HG03175 (cell line): ENCODE measurements at regions not wholly inside any gene's neighbourhood (a gene's known extent, or its start where the extent isn't known, plus 50 kb on each side); places are given as distances from the start of the nearest gene placed in this dataset.

Experiments
- ATAC-seq: cut with Tn5 transposase; IDR thresholded peaks from one replicate; pipeline ENCODE4 v1.9.1; 2021; ENCODE audit warnings: mild to moderate bottlenecking, moderate library complexity; ENCODE audit not compliant: unreplicated experiment

GRCh38 chr1:23639460-23640095 is 52.0 kb upstream of the RPL11 start:
- no peak for ATAC-seq

GRCh38 chr1:23638786-23639241 is 52.8 kb upstream of the RPL11 start:
- ATAC-seq: no peak

- no peak for ATAC-seq
Observed at GRCh38 chr1:23638188-23638619, 53.4 kb upstream of the RPL11 start.

GRCh38 chr1:23636009-23636408 is 55.6 kb upstream of the RPL11 start:
- no peak for ATAC-seq

- no peak for ATAC-seq
Observed at GRCh38 chr1:23634840-23635651, 56.6 kb upstream of the RPL11 start.

GRCh38 chr1:23634518-23634839 is 57.1 kb upstream of the RPL11 start:
- no peak for ATAC-seq

- ATAC-seq: no peak
Observed at GRCh38 chr1:23632479-23633160, 59.0 kb upstream of the RPL11 start.

GRCh38 chr1:23629708-23630290 is 61.8 kb upstream of the RPL11 start:
- ATAC-seq: no peak

- ATAC-seq: no peak
Observed at GRCh38 chr1:23628951-23629387, 62.6 kb upstream of the RPL11 start.

GRCh38 chr1:23627069-23627735 is 64.4 kb upstream of the RPL11 start:
- ATAC-seq: no peak

- no peak for ATAC-seq
Observed at GRCh38 chr1:23625929-23626535, 65.6 kb upstream of the RPL11 start.

- no peak for ATAC-seq
Observed at GRCh38 chr1:23625459-23625858, 66.1 kb upstream of the RPL11 start.

- ATAC-seq: no peak
Observed at GRCh38 chr1:23624440-23624839, 65.1 kb upstream of the ID3 start.

GRCh38 chr1:23622284-23622683 is 63.0 kb upstream of the ID3 start:
- no peak for ATAC-seq

GRCh38 chr1:23620605-23621004 is 61.3 kb upstream of the ID3 start:
- ATAC-seq: no peak

GRCh38 chr1:23619299-23620188 is 60.2 kb upstream of the ID3 start:
- peak; percentile 71 for ATAC-seq

- ATAC-seq: no peak
Observed at GRCh38 chr1:23618586-23619083, 59.3 kb upstream of the ID3 start.

GRCh38 chr1:23617084-23617521 is 57.8 kb upstream of the ID3 start:
- no peak for ATAC-seq

GRCh38 chr1:23616292-23616824 is 57.1 kb upstream of the ID3 start:
- no peak for ATAC-seq
